HEK293 (cell line): ENCODE measurements at regions not wholly inside any gene's neighbourhood (a gene's known extent, or its start where the extent isn't known, plus 50 kb on each side); places are given as distances from the start of the nearest gene placed in this dataset.

Source experiments
- RBAK ChIP-seq: fragments of 450-650 bp; formaldehyde crosslinking; IDR thresholded peaks from 2 replicates; pipeline ENCODE4 v1.5.1; 2016; ENCODE audit warnings: missing biosample characterization, missing genetic modification characterization
- TRIM28 ChIP-seq: IDR thresholded peaks from 2 replicates; pipeline ENCODE4 v1.6.1; 2011; ENCODE audit warnings: low read length, control low read depth, borderline replicate concordance
- YY1 ChIP-seq: fragments of 450-650 bp; formaldehyde crosslinking; IDR thresholded peaks from 2 replicates; pipeline ENCODE4 v1.5.1; 2018; ENCODE audit warnings: missing biosample characterization, missing genetic modification characterization
- ZBTB1 ChIP-seq: fragments of 450-650 bp; formaldehyde crosslinking; IDR thresholded peaks from 2 replicates; pipeline ENCODE4 v1.5.1; 2016; ENCODE audit warnings: missing biosample characterization, missing genetic modification characterization
- ZNF354C ChIP-seq: fragments of 450-650 bp; formaldehyde crosslinking; IDR thresholded peaks from 2 replicates; pipeline ENCODE4 v1.5.1; 2016; ENCODE audit warnings: missing biosample characterization, missing genetic modification characterization, low read depth, borderline replicate concordance
- TF ChIP-seq, protein P1 (sequence below): fragments of 450-650 bp; formaldehyde crosslinking; IDR thresholded peaks from 2 replicates; pipeline ENCODE4 v1.5.1; 2016; ENCODE audit warnings: missing biosample characterization, missing genetic modification characterization
- TF ChIP-seq, protein P2 (sequence below): sonication (generic); formaldehyde crosslinking; IDR thresholded peaks from 2 replicates; pipeline ENCODE4 v1.8.1; 2022; ENCODE audit warnings: mild to moderate bottlenecking, moderate library complexity, missing genetic modification reagents
- TF ChIP-seq, protein P3 (sequence below): fragments of 450-650 bp; formaldehyde crosslinking; IDR thresholded peaks from 2 replicates; pipeline ENCODE4 v1.5.1; 2016; ENCODE audit warnings: missing biosample characterization, missing genetic modification characterization
- TF ChIP-seq, protein P4 (sequence below): fragments of 450-650 bp; formaldehyde crosslinking; IDR thresholded peaks from 2 replicates; pipeline ENCODE4 v1.5.1; 2017; ENCODE audit warnings: missing biosample characterization, mild to moderate bottlenecking, missing genetic modification characterization, moderate library complexity

DNA sequence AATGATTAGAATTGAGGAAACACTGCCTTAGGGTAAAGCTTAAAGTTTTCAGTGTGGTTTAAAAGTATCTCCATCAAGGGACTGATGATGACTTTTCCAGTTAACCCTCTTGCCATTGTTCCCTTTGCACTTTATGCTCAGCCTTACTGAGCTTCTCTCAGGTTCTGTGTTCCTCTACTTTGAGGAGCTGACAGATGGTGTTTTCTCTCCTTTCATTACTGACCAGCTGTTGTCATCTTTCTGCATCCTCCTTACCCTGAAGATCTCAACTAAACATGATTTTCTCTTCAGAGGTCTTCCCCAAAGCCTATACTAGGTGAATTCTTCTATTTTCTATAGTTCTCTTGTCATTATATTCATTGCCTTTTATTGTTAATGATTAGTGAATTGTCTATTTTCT, 475.6 kb upstream of the SYNCRIP start:
- no peak for TF ChIP-seq ZNF354C
- TF ChIP-seq, protein P1, sequence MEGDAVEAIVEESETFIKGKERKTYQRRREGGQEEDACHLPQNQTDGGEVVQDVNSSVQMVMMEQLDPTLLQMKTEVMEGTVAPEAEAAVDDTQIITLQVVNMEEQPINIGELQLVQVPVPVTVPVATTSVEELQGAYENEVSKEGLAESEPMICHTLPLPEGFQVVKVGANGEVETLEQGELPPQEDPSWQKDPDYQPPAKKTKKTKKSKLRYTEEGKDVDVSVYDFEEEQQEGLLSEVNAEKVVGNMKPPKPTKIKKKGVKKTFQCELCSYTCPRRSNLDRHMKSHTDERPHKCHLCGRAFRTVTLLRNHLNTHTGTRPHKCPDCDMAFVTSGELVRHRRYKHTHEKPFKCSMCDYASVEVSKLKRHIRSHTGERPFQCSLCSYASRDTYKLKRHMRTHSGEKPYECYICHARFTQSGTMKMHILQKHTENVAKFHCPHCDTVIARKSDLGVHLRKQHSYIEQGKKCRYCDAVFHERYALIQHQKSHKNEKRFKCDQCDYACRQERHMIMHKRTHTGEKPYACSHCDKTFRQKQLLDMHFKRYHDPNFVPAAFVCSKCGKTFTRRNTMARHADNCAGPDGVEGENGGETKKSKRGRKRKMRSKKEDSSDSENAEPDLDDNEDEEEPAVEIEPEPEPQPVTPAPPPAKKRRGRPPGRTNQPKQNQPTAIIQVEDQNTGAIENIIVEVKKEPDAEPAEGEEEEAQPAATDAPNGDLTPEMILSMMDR (tag by site-specific recombination), result no peak
- TF ChIP-seq ZBTB1 (tag by site-specific recombination), result no peak
- no peak for TF ChIP-seq YY1 (tag by site-specific recombination)
- TF ChIP-seq, protein P2, sequence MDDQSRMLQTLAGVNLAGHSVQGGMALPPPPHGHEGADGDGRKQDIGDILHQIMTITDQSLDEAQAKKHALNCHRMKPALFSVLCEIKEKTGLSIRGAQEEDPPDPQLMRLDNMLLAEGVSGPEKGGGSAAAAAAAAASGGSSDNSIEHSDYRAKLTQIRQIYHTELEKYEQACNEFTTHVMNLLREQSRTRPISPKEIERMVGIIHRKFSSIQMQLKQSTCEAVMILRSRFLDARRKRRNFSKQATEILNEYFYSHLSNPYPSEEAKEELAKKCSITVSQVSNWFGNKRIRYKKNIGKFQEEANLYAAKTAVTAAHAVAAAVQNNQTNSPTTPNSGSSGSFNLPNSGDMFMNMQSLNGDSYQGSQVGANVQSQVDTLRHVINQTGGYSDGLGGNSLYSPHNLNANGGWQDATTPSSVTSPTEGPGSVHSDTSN (CRISPR knock-in tag), result no peak
- TF ChIP-seq, protein P3, sequence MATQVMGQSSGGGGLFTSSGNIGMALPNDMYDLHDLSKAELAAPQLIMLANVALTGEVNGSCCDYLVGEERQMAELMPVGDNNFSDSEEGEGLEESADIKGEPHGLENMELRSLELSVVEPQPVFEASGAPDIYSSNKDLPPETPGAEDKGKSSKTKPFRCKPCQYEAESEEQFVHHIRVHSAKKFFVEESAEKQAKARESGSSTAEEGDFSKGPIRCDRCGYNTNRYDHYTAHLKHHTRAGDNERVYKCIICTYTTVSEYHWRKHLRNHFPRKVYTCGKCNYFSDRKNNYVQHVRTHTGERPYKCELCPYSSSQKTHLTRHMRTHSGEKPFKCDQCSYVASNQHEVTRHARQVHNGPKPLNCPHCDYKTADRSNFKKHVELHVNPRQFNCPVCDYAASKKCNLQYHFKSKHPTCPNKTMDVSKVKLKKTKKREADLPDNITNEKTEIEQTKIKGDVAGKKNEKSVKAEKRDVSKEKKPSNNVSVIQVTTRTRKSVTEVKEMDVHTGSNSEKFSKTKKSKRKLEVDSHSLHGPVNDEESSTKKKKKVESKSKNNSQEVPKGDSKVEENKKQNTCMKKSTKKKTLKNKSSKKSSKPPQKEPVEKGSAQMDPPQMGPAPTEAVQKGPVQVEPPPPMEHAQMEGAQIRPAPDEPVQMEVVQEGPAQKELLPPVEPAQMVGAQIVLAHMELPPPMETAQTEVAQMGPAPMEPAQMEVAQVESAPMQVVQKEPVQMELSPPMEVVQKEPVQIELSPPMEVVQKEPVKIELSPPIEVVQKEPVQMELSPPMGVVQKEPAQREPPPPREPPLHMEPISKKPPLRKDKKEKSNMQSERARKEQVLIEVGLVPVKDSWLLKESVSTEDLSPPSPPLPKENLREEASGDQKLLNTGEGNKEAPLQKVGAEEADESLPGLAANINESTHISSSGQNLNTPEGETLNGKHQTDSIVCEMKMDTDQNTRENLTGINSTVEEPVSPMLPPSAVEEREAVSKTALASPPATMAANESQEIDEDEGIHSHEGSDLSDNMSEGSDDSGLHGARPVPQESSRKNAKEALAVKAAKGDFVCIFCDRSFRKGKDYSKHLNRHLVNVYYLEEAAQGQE (tag by site-specific recombination), result no peak
- no peak for TF ChIP-seq RBAK
- TF ChIP-seq, protein P4, sequence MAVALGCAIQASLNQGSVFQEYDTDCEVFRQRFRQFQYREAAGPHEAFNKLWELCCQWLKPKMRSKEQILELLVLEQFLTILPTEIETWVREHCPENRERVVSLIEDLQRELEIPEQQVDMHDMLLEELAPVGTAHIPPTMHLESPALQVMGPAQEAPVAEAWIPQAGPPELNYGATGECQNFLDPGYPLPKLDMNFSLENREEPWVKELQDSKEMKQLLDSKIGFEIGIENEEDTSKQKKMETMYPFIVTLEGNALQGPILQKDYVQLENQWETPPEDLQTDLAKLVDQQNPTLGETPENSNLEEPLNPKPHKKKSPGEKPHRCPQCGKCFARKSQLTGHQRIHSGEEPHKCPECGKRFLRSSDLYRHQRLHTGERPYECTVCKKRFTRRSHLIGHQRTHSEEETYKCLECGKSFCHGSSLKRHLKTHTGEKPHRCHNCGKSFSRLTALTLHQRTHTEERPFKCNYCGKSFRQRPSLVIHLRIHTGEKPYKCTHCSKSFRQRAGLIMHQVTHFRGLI (tag by site-specific recombination), result no peak
- TF ChIP-seq TRIM28, result no peak
